LNCaP clone FGC (cell line): ENCODE measurements at regions not wholly inside any gene's neighbourhood (a gene's known extent, or its start where the extent isn't known, plus 50 kb on each side); places are given as distances from the start of the nearest gene placed in this dataset.
A peak's percentile ranks its signal among the peaks of the same experiment; 100 is the strongest.

Source experiments
- DNase-seq: peaks from one replicate; pipeline ENCODE4 v3.0.0-alpha.2; 2011; ENCODE audit warnings: low read depth
- H3K4me3 ChIP-seq: 2 replicates; pipeline ENCODE4 v1.5.1; 2011; ENCODE audit warnings: mild to moderate bottlenecking, low read depth, low read length, control low read depth
- TF ChIP-seq, protein P1 (sequence below): IDR thresholded peaks from 2 replicates; pipeline ENCODE4 v1.5.1; 2012; ENCODE audit warnings: mild to moderate bottlenecking; ENCODE audit not compliant: control insufficient read depth, insufficient read depth; ENCODE audit errors: extremely low read depth

DNA sequence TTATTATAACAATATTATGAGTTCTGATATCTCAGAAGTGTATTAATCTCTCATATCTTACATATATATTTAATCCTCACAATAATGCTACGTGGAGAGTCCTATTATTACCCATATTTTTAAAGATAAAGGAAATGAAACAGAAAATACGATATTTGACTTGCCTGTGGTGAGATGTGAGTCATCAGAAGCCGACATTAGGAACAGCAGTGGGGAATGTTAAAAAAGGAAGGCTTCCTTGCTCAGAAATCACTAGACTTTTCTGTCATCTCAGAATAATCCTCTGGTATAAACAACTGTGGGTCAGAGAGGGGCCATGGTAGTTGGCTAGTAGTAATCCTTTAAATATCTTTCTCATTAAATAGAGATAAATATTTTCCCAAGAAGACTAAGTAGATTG, 402.3 kb upstream of the PCDH15 start:
- TF ChIP-seq, protein P1, sequence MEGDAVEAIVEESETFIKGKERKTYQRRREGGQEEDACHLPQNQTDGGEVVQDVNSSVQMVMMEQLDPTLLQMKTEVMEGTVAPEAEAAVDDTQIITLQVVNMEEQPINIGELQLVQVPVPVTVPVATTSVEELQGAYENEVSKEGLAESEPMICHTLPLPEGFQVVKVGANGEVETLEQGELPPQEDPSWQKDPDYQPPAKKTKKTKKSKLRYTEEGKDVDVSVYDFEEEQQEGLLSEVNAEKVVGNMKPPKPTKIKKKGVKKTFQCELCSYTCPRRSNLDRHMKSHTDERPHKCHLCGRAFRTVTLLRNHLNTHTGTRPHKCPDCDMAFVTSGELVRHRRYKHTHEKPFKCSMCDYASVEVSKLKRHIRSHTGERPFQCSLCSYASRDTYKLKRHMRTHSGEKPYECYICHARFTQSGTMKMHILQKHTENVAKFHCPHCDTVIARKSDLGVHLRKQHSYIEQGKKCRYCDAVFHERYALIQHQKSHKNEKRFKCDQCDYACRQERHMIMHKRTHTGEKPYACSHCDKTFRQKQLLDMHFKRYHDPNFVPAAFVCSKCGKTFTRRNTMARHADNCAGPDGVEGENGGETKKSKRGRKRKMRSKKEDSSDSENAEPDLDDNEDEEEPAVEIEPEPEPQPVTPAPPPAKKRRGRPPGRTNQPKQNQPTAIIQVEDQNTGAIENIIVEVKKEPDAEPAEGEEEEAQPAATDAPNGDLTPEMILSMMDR: no peak
- DNase-seq: no peak

DNA sequence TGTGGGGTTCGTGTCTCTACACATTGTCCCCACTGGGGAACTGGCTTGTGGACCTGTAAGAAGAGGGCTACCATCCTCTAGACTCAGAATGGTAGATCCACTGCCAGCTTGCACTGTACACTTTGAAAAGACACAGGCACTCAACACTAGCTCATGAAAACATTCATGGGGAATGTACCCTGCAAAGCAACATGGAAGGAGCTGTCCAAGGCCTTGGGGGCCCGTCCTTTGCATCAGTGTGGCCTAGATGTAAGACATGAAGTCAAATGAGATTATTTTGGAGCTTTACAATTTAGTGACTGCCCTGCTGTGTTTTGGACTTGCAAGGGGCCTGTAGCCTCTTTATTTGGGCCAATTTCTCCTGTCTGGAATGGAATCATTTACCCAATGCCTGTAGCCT, 399.0 kb upstream of the PCDH15 start:
- DNase-seq: no peak
- no peak overlapping the region for H3K4me3 ChIP-seq
- TF ChIP-seq, protein P1: no peak

More for the DNA sequence above, 402.3 kb upstream of the PCDH15 start:
- no peak overlapping the region for H3K4me3 ChIP-seq

DNA sequence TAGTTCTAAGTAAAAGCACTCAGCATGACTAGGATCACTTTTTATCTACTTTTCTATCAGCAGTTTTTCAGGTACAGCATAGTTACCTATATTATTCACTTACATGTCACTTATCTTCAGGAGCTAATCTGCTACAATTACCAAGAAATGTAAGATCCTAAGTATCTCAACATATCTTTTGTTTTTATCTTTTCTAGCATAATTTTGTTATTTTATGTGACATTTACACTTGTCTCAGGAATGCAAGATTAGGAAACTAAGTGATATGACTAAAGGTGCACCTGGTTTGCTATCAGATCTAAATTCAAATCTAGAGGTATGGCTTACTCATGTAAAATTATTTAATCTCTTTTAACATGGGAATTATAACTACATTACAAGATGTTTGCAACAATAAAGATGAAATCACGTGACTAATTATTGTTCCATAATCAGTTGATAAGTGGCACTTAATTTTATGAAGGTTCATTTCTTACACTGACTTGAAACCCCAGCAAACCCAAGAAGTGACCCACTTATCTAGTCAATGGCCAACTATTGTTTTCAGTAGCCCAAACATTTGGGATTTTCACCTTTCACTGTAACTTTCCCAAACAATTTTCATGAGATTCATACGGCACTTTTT, 390.3 kb upstream of the PCDH15 start:
- no peak for DNase-seq
- TF ChIP-seq, protein P1: no peak
- no peak overlapping the region for H3K4me3 ChIP-seq

DNA sequence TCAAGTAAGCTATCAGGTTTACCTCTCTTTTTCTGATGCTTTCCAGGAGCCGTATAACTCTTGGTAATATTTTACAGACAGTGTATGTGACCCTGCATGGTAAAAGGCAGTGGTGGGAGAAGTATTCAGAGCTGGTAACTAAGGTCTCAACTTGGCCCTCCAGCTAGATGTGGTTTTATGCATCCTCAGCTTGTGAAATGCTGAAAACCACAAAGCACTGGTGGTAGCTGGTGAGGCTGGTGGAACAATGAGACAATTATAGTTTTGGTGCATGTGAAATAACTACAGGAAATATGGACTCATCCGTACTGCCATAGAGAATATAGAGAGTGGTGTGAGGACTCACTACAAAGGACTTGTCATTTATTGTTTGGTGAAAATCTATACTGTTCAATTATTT, 383.0 kb upstream of the PCDH15 start:
- no peak overlapping the region for H3K4me3 ChIP-seq
- no peak for DNase-seq
- TF ChIP-seq, protein P1: no peak

DNA sequence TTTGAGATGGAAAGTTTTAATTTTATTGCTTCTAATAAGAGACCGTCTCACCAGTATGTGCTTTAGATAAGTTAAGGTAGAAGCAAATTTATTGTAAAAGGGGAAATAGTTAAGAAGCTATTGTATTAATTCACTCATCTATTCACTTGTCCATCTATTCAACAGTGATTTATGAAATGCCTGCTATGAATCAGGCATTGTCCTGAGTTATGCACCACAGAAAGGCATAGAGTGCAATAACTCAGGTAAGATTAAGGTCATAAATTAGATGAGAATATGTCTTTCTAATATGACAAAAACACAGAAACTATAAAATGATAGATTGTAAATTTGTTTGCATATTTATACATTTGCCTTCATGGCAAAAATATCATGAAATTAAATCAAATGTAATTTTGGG, 379.3 kb upstream of the PCDH15 start:
- TF ChIP-seq, protein P1: no peak
- no peak overlapping the region for H3K4me3 ChIP-seq
- no peak for DNase-seq

DNA sequence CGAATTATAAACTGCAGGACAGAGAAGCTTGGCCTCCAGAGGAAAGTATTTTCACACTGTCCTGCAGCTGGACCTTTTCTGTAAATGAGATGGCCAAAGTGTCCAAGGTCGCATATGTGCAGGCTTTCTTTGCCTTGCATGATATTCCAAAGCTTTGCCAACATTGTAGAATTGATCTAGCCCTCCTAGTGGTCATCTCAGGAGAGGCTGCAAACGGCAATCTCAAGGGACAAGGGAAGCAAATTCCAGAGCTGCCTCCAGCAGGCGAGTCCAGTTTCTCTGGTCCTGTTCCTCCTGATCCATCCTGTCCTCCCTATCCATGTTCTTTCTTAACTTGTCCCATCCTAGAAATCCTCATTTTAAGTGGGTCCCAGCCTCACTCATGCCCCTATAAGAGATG, 373.4 kb upstream of the PCDH15 start:
- TF ChIP-seq, protein P1: peak; percentile 23; the same call in 1 of the 2 replicates
- no peak for DNase-seq
- H3K4me3 ChIP-seq: no peak overlapping the region

DNA sequence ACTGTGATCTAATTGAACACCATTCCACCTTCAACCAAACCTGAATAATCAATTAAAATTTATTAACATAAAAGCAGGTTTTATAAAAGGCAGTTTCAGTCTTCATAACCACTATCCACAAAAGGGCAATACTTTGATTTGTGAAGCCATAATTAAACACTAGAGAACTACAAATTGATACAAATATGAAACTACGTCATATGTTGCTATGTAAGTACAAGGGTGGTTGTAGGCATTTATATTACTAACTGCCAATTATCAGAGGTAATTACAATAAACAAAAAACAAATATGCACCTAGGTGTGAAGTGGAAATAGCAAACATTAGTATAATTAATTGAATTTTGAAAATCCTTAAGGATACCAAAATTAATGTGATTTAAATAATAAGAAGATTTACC, 368.5 kb upstream of the PCDH15 start:
- no peak overlapping the region for H3K4me3 ChIP-seq
- DNase-seq: no peak
- TF ChIP-seq, protein P1: no peak
